ENCODE measurements at regions not wholly inside any gene's neighbourhood (a gene's known extent, or its start where the extent isn't known, plus 50 kb on each side); places are given as distances from the start of the nearest gene placed in this dataset.

DNA sequence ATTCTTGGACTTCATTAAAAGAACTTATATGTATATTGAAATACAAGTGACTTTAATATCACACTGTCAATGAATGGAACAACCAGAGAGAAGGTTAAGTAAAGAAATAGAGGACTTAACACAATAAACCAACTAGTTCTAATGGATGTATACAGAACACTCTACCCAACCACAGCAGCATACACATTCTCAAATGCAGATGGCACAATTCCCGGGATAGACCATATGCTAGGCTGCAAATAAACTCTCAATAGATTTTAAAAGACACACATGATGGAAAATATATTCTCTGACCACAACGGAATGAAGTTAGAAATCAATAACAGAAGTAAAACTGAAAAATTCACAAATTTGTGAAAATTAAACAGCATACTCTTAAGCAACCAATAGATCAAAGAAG lies 214.3 kb upstream of the LINGO1 start:
- DNase-seq (ENCODE audit: low spot score), result no peak
- no peak for ATAC-seq (ENCODE audit: low FRiP score)

DNA sequence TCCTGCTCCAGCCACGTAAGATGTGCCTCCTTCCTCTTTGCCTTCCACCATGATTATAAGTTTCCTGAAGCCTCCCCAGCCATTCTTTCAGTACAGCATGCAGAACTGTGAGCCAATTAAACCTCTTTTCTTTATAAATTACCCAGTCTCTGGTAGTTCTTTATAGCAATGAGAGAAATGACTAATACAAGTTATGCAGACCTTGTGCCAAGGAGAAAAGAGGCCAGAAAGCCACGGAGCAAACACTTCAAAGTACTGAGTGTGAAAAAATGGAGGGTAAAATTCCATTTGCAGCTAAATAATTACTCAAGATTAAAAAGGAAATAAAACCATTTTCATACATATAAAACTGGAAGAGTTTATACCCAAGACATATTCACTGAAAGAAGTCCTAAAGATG lies 213.6 kb upstream of the LINGO1 start:
- ATAC-seq (ENCODE audit: low FRiP score) (no peak), DNase-seq (ENCODE audit: low spot score) (no peak)
- TF ChIP-seq, protein P1, sequence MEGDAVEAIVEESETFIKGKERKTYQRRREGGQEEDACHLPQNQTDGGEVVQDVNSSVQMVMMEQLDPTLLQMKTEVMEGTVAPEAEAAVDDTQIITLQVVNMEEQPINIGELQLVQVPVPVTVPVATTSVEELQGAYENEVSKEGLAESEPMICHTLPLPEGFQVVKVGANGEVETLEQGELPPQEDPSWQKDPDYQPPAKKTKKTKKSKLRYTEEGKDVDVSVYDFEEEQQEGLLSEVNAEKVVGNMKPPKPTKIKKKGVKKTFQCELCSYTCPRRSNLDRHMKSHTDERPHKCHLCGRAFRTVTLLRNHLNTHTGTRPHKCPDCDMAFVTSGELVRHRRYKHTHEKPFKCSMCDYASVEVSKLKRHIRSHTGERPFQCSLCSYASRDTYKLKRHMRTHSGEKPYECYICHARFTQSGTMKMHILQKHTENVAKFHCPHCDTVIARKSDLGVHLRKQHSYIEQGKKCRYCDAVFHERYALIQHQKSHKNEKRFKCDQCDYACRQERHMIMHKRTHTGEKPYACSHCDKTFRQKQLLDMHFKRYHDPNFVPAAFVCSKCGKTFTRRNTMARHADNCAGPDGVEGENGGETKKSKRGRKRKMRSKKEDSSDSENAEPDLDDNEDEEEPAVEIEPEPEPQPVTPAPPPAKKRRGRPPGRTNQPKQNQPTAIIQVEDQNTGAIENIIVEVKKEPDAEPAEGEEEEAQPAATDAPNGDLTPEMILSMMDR (IDR thresholded peaks at IDR 0.05), result no peak

More for the DNA sequence above, 214.3 kb upstream of the LINGO1 start:
- TF ChIP-seq, protein P1 (IDR thresholded peaks at IDR 0.05), result no peak

DNA sequence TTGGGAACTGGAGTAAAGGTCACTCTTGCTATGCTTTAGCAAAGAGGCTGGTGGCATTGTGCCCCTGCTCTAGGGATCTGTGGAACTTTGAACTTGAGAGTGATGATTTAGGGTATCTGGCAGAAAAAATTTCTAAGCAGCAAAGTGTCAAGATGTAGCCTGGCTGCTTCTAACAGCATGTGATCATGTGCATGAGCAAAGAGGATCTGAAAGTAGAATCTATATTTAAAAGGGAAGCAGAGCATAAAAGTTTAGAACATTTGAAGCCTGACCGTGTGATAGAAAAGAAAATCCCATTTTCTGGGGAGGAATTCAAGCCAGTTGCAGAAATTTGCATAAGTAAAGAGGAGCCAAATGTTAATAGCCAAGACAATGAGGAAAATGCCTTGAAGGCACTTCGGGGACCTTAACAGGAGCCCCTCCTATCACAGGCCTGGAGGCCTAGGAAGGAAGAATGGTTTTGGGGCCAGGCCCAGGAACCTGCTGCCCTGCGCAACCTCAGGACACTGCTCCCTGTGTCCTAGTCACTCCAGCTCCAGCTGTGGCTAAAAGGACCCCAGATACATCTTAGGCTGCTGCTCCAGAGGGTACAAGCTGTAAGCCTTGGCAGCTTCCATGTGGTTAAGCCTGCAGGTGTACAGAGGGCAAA lies 212.2 kb upstream of the LINGO1 start:
- no peak for ATAC-seq (ENCODE audit: low FRiP score)
- TF ChIP-seq, protein P1 (IDR thresholded peaks at IDR 0.05), result no peak
- DNase-seq (ENCODE audit: low spot score), result no peak

DNA sequence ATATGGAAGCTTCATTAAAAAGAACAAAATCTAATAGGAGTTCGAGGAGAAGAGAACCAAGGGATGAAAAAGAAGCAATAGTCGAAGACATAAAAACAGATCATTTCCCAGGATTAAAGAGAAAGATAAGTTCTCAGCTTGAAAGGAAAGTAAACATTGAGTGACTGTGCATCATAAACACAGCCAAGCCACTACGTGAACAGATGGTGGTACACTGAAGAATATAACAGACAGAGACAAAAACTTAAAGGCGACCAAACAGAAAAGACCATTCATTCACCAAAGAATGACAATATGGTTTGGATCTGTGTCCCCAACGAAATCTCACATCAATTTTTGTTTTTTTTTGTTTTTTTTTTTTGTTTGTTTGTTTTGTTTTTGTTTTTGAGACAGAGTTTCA lies 210.8 kb upstream of the LINGO1 start:
- TF ChIP-seq, protein P1 (IDR thresholded peaks at IDR 0.05), result no peak
- no peak for ATAC-seq (ENCODE audit: low FRiP score)
- no peak for DNase-seq (ENCODE audit: low spot score)

DNA sequence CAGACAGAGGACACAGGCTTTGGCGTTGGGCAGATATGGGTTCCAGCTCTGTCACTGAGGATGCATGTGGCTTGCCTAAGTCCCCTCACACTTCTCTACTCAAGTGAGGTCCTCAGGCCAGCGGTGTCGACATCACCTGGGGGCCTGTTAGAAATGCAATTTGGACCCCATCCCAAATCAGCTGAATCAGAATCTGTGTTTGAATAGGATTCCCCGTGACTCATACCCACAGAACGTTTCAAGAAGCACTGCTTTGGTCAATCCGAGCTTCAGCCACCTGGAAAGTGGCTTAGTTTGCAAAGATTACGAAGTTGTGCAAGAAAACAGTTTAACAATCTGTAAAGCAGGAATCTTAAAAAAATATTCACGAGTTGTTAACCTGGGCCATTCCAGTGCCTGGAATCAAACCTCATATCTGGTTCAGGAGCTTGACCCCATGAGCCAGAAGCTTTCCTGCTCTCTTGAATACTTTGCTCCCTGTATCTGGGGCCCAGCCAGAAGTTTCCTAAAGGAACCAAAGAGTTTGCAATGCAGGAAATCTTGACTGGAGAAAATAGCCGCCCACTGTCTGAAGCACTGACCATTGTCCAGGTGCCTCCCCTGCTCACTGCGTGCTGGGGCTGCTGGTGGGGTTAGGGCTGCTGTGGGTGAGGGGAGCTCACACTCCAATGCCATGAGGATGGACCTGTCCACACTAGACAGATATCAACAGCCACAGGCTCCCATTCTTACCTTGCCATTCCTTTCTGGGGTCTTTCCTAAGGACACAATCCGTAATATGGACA lies 208.5 kb upstream of the LINGO1 start:
- ATAC-seq (ENCODE audit: low FRiP score), result peak; percentile 76
- TF ChIP-seq, protein P1 (IDR thresholded peaks at IDR 0.05), result no peak
- no peak for DNase-seq (ENCODE audit: low spot score)

DNA sequence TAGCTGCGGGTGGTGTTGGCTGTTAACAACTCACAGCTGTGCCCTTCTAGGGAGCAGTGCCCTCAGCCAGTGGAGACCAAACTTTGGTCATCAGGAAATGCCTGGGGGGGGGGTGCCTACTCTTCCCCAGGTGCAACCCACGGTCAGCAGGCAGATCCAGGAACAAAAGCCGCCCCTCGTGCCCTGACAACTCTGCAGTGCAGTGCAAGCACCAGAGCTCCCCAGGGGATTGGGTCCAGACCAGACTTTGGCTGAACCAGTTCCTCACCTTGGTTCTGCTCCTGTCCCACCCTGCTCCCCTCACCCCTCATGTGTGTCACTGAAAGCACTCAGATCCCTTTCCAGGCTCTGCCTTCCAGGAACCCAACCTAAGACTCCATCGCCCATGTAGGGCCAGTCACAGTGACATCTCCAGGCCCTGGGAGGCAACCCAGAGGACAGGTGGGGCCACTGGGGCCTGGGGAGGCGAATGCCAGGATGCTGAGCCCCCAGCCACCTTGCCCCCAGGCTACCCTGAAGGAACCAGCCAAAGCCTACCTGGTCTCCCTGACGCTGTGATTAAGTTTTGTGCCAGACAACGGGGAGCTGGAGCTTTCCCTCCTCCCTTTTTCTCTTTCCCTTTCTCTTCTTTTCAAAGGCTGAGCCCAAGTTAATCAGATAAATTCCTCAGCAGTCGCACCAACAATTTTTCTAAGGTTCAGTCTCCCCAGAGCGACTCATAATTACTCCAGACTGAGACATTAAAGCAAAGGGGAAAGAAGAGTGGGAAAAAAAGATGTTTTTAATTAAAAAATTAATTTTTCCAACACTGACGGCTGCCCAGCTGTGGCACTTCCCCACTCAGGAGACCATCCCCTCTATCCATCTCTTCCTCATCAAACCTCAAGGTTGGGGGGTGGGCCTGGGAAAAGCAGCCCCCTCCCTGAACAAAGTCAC lies 207.5 kb upstream of the LINGO1 start:
- DNase-seq (ENCODE audit: low spot score), result no peak
- TF ChIP-seq, protein P1 (IDR thresholded peaks at IDR 0.05), result no peak
- ATAC-seq (ENCODE audit: low FRiP score), result no peak
